Parathyroid adenoma (tissue), 2 donors: ENCODE measurements at regions not wholly inside any gene's neighbourhood (a gene's known extent, or its start where the extent isn't known, plus 50 kb on each side); places are given as distances from the start of the nearest gene placed in this dataset.

Experiments
- H2AFZ ChIP-seq: fragments of 300-600 bp; sonication (generic); one replicate; pipeline ENCODE4 v1.7.0; 2017; ENCODE audit warnings: antibody characterized with exemption, mild to moderate bottlenecking
- H3K27ac ChIP-seq: fragments of 300-600 bp; sonication (generic); one replicate; pipeline ENCODE4 v1.7.0; 2017
- H3K27me3 ChIP-seq: fragments of 300-600 bp; sonication (generic); one replicate; pipeline ENCODE4 v1.7.0; 2017; ENCODE audit warnings: low read length; ENCODE audit not compliant: control insufficient read depth, insufficient read depth
- H3K36me3 ChIP-seq: fragments of 300-600 bp; sonication (generic); one replicate; pipeline ENCODE4 v1.7.0; 2017; ENCODE audit warnings: low read length; ENCODE audit not compliant: control insufficient read depth, insufficient read depth
- H3K4me1 ChIP-seq: fragments of 300-600 bp; sonication (generic); one replicate; pipeline ENCODE4 v1.7.0; 2017; ENCODE audit warnings: control low read depth
- H3K4me2 ChIP-seq: fragments of 300-600 bp; sonication (generic); one replicate; pipeline ENCODE4 v1.7.0; 2017; ENCODE audit warnings: low read length
- H3K4me3 ChIP-seq: fragments of 300-600 bp; sonication (generic); one replicate; pipeline ENCODE4 v1.7.0; 2017; ENCODE audit warnings: low read depth, low read length
- H3K79me2 ChIP-seq: fragments of 300-600 bp; sonication (generic); one replicate; pipeline ENCODE4 v1.7.0; 2017; ENCODE audit warnings: control low read depth
- H3K9ac ChIP-seq: fragments of 300-600 bp; sonication (generic); one replicate; pipeline ENCODE4 v1.7.0; 2017; ENCODE audit warnings: mild to moderate bottlenecking
- H3K9me3 ChIP-seq: fragments of 300-600 bp; sonication (generic); one replicate; pipeline ENCODE4 v1.7.0; 2017; ENCODE audit warnings: low read length; ENCODE audit not compliant: control insufficient read depth
- CTCF ChIP-seq: fragments of 300-600 bp; sonication (generic); IDR thresholded peaks from one replicate; pipeline ENCODE4 v1.7.0; 2017; ENCODE audit warnings: antibody characterized with exemption, mild to moderate bottlenecking
- donor health status: primary hyperparathyroidism.

GRCh38 chr2:41448221-41448620, 599.6 kb upstream of the PKDCC start:
- TF ChIP-seq CTCF = no peak
- Histone ChIP-seq H3K79me2 (no peaks in the 10 kb centered on the region), H3K4me2 (no peak overlapping the region)

DNA sequence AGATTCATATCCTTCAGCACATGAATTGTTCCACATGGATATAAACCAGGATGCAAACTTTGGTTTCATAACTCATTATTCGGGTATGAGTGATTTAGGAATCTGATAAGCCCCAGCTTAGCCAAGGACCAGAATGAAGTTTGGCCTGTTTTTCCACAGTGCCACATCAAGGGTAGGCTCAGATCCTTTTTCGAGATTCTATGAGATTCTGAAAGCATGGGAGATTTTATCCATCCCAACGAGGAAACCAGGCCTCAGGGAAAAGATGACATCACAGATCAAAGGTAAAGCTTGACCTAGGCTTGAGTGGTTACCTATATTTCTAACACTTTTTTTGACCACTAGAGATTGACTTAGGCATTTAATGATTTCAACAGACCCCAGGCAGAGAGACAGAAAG, 590.8 kb upstream of the PKDCC start:
- Histone ChIP-seq H3K27ac (peak overlapping the region; percentile 88), H3K36me3 (no peaks in the 10 kb centered on the region), H3K4me2 (peak overlapping the region; percentile 42), H3K9ac (no peak overlapping the region), H3K9me3 (no peaks in the 10 kb centered on the region), H3K79me2 (no peaks in the 10 kb centered on the region), H2AFZ (peak overlapping the region; percentile 76), H3K4me3 (no peak overlapping the region), H3K4me1 (peaks cover 17% of the 10 kb centered on the region), H3K27me3 (no peaks in the 10 kb centered on the region)
- no peak for TF ChIP-seq CTCF

More at GRCh38 chr2:41448221-41448620, 599.6 kb upstream of the PKDCC start:
- no peak overlapping the region for H3K27ac ChIP-seq
- H3K9me3 ChIP-seq = no peaks in the 10 kb centered on the region
- no peaks in the 10 kb centered on the region for H3K27me3 ChIP-seq
- H2AFZ ChIP-seq = no peak overlapping the region
- no peaks in the 10 kb centered on the region for H3K36me3 ChIP-seq
- H3K9ac ChIP-seq = no peak overlapping the region
- no peaks in the 10 kb centered on the region for H3K4me1 ChIP-seq
- no peak overlapping the region for H3K4me3 ChIP-seq

DNA sequence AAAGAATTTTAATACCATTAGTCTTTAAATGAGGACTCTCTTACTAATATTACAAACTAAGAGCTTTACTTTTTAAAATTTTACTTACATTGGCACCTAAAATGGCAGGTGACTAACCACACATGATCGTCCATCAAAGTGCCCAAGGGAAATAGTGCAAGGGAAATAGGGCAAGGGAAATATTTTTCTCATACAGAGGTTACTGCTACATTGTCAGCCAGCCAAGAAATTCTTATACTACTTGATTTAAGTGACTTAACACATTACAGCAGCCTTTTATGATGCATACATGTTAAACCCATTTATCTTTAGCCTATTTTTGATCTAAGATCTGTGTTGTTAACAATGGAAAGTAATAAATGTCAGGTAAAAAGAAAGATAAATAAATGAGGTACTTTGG, 587.2 kb upstream of the PKDCC start:
- no peak overlapping the region for H3K4me2 ChIP-seq
- no peaks in the 10 kb centered on the region for H3K9me3 ChIP-seq
- H3K27me3 ChIP-seq = no peaks in the 10 kb centered on the region
- peaks cover 17% of the 10 kb centered on the region for H3K4me1 ChIP-seq
- H3K27ac ChIP-seq = no peak overlapping the region
- H3K4me3 ChIP-seq = no peak overlapping the region
- no peaks in the 10 kb centered on the region for H3K36me3 ChIP-seq
- no peak overlapping the region for H3K9ac ChIP-seq
- no peak overlapping the region for H2AFZ ChIP-seq
- TF ChIP-seq CTCF = no peak
- H3K79me2 ChIP-seq = no peaks in the 10 kb centered on the region

GRCh38 chr2:41464395-41464794, 583.4 kb upstream of the PKDCC start:
- TF ChIP-seq CTCF = no peak
- no peak overlapping the region for H3K9ac ChIP-seq
- H3K4me1 ChIP-seq = no peaks in the 10 kb centered on the region
- H3K4me2 ChIP-seq = no peak overlapping the region
- no peaks in the 10 kb centered on the region for H3K36me3 ChIP-seq
- no peaks in the 10 kb centered on the region for H3K9me3 ChIP-seq
- no peak overlapping the region for H3K27ac ChIP-seq
- no peaks in the 10 kb centered on the region for H3K27me3 ChIP-seq
- no peak overlapping the region for H2AFZ ChIP-seq
- H3K79me2 ChIP-seq = no peaks in the 10 kb centered on the region
- no peak overlapping the region for H3K4me3 ChIP-seq

DNA sequence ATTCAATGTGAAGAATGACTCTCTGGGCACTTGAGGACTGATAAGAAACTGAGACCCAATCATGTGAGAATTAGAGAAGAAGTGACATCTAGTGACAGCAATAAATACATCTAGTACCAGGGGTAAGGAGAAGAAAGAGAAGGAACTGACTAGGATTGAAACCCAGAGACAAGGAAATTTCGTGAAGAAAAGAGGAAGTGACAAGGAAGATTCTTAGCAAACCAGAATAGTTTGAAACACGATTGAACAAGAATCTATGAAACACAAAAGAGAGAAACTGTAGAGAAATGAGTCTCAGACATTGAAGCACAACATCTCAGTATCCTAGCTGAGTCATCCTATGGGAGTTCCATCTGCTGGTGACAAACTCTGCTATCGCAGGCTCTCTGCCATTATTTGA, 571.9 kb upstream of the PKDCC start:
- Histone ChIP-seq H3K9ac (no peak overlapping the region), H3K27me3 (no peaks in the 10 kb centered on the region), H3K79me2 (no peaks in the 10 kb centered on the region), H2AFZ (no peak overlapping the region), H3K4me1 (no peaks in the 10 kb centered on the region), H3K4me2 (no peak overlapping the region), H3K4me3 (no peak overlapping the region), H3K9me3 (no peaks in the 10 kb centered on the region), H3K27ac (no peak overlapping the region), H3K36me3 (no peaks in the 10 kb centered on the region)
- TF ChIP-seq CTCF = no peak
